ENCODE measurements at regions not wholly inside any gene's neighbourhood (a gene's known extent, or its start where the extent isn't known, plus 50 kb on each side); places are given as distances from the start of the nearest gene placed in this dataset.

DNA sequence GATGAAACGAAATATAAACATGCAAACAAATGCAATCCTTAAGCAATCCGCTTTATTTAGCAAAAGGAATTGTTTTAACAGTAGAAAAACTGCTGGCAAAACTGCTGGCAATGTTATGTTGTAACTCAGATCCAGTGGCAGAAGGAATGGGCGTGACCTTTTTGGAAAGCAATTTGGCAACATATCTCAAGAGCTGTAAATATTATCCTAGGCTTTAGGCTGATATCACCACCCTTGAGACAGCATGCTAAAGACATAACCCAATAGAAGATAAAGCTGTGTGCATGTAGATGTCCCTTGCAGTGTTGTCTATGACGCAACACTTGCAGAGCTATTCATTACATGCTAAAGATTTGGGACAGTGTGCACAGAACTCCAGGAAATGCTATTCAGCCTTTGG, 138.5 kb downstream of the DICER1 start:
- TF ChIP-seq, protein P1, sequence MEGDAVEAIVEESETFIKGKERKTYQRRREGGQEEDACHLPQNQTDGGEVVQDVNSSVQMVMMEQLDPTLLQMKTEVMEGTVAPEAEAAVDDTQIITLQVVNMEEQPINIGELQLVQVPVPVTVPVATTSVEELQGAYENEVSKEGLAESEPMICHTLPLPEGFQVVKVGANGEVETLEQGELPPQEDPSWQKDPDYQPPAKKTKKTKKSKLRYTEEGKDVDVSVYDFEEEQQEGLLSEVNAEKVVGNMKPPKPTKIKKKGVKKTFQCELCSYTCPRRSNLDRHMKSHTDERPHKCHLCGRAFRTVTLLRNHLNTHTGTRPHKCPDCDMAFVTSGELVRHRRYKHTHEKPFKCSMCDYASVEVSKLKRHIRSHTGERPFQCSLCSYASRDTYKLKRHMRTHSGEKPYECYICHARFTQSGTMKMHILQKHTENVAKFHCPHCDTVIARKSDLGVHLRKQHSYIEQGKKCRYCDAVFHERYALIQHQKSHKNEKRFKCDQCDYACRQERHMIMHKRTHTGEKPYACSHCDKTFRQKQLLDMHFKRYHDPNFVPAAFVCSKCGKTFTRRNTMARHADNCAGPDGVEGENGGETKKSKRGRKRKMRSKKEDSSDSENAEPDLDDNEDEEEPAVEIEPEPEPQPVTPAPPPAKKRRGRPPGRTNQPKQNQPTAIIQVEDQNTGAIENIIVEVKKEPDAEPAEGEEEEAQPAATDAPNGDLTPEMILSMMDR (optimal IDR thresholded peaks at IDR 0.05 in 1 of 3, IDR thresholded peaks at IDR 0.05 in 1 of 3, conservative IDR thresholded peaks at IDR 0.05 in 1 of 3; ENCODE audit: extremely low read depth in 1 of 3, insufficient read depth in 2 of 3, low read length in 3 of 3), result no peak
- TF ChIP-seq EZH2 (IDR thresholded peaks at IDR 0.05; ENCODE audit: low read length), result no peak

Measured in keratinocyte (primary cell).